Natural killer cell (primary cell): ENCODE measurements at regions not wholly inside any gene's neighbourhood (a gene's known extent, or its start where the extent isn't known, plus 50 kb on each side); places are given as distances from the start of the nearest gene placed in this dataset.

Experiments used
- ATAC-seq, 3 donors: fragments of 150-1000 bp in 2 of 3; fragments of 200-7000 bp in 1 of 3; cut with Tn5 transposase; 1 replicate in 1 of 3; 2 replicates in 2 of 3; pipeline ENCODE4 v1.10.0; 2021; ENCODE audit warnings: mild to moderate bottlenecking in 2 of 3, moderate library complexity in 2 of 3
- DNase-seq, 2 donors: peaks; one replicate each; pipeline versions ENCODE4 v3.0.0 to v3.0.0-alpha.2; 2013 to 2021; ENCODE audit warnings: mixed read lengths in 1 of 2
- H3K27ac ChIP-seq: one replicate; pipeline ENCODE4 v1.5.1; 2013; ENCODE audit warnings: mild to moderate bottlenecking, low read length
- H3K27me3 ChIP-seq: one replicate; pipeline ENCODE4 v1.6.1; 2013; ENCODE audit warnings: low read length; ENCODE audit not compliant: control insufficient read depth, insufficient read depth
- H3K36me3 ChIP-seq: one replicate; pipeline ENCODE4 v1.6.1; 2013; ENCODE audit warnings: low read length; ENCODE audit not compliant: control insufficient read depth, insufficient read depth
- H3K4me1 ChIP-seq: one replicate; pipeline ENCODE4 v1.6.1; 2013; ENCODE audit warnings: low read length; ENCODE audit not compliant: control insufficient read depth, insufficient read depth
- H3K4me3 ChIP-seq: one replicate; pipeline ENCODE4 v1.5.1; 2013; ENCODE audit warnings: low read length
- H3K9me3 ChIP-seq: one replicate; pipeline ENCODE4 v1.6.1; 2013; ENCODE audit warnings: low read length; ENCODE audit not compliant: control insufficient read depth, insufficient read depth
- H3K27ac Mint-ChIP-seq, 2 donors: one replicate each; pipeline ENCODE4 v1.8.0; 2022; ENCODE audit warnings: mild to moderate bottlenecking in 2 of 2, mixed read lengths in 2 of 2, moderate library complexity in 1 of 2
- H3K27me3 Mint-ChIP-seq, 2 donors: one replicate each; pipeline ENCODE4 v1.8.0; 2022; ENCODE audit warnings: low read depth in 2 of 2, mixed read lengths in 2 of 2
- H3K36me3 Mint-ChIP-seq: one replicate; pipeline ENCODE4 v1.8.0; 2022; ENCODE audit warnings: mixed read lengths
- H3K4me1 Mint-ChIP-seq, 2 donors: one replicate each; pipeline ENCODE4 v1.8.0; 2022; ENCODE audit warnings: mixed read lengths in 2 of 2
- H3K4me3 Mint-ChIP-seq: one replicate; pipeline ENCODE4 v1.8.0; 2022; ENCODE audit warnings: mild to moderate bottlenecking, moderate library complexity, mixed read lengths
- H3K9me3 Mint-ChIP-seq, 2 donors: one replicate each; pipeline ENCODE4 v1.8.0; 2022; ENCODE audit warnings: mixed read lengths in 2 of 2
- CTCF ChIP-seq: fragments of 200-600 bp; IDR thresholded peaks from one replicate; pipeline ENCODE4 v1.8.0; 2022; ENCODE audit warnings: antibody characterized with exemption
- WGBS: methylation state at CpG from one replicate; pipeline ENCODE4 v1.1.7; 2013; ENCODE audit warnings: missing lambda C conversion rate; ENCODE audit not compliant: insufficient coverage; 5-methylcytosine and 5-hydroxymethylcytosine counted together
- intact Hi-C: fragments of 100-400 bp; cut with micrococcal nuclease; formaldehyde crosslinking; loops from one replicate; pipeline ENCODE4 v1.14.2; 2022

GRCh38 chr5:60374409-60374808 lies 325.6 kb downstream of the DEPDC1B start:
- ATAC-seq (no peak), DNase-seq (no peak)
- no peaks in the 10 kb centered on the region for H3K9me3 ChIP-seq

GRCh38 chr5:60372786-60373185 lies 327.2 kb downstream of the DEPDC1B start:
- Histone ChIP-seq H3K9me3 (no peaks in the 10 kb centered on the region), H3K27me3 (no peaks in the 10 kb centered on the region), H3K4me1 (no peaks in the 10 kb centered on the region), H3K36me3 (no peaks in the 10 kb centered on the region), H3K27ac (no peak overlapping the region), H3K4me3 (no peak overlapping the region)
- Mint-ChIP-seq H3K27me3 (no peaks in the 10 kb centered on the region), H3K4me3 (no peak overlapping the region), H3K9me3 (peaks cover 7 to 9% of the 10 kb centered on the region in 2 donors), H3K4me1 (no peaks in the 10 kb centered on the region), H3K36me3 (no peaks in the 10 kb centered on the region), H3K27ac (no peak overlapping the region)
- no peak for ATAC-seq
- TF ChIP-seq CTCF: no peak
- intact Hi-C loops: no loop called here
- 86% methylated on average over 5 of the region's 7 CpGs for WGBS
- DNase-seq: no peak

More at GRCh38 chr5:60374409-60374808, 325.6 kb downstream of the DEPDC1B start:
- 88% methylated on average over 5 of the region's 5 CpGs for WGBS
- H3K27ac Mint-ChIP-seq: no peak overlapping the region
- no peaks in the 10 kb centered on the region for H3K4me1 Mint-ChIP-seq
- H3K27ac ChIP-seq: no peak overlapping the region
- no peaks in the 10 kb centered on the region for H3K27me3 Mint-ChIP-seq
- peaks cover 7 to 9% of the 10 kb centered on the region in 2 donors for H3K9me3 Mint-ChIP-seq
- no peaks in the 10 kb centered on the region for H3K36me3 ChIP-seq
- H3K27me3 ChIP-seq: no peaks in the 10 kb centered on the region
- no peak overlapping the region for H3K4me3 ChIP-seq
- TF ChIP-seq CTCF: no peak
- H3K4me3 Mint-ChIP-seq: no peak overlapping the region
- intact Hi-C loops: no loop called here
- no peaks in the 10 kb centered on the region for H3K36me3 Mint-ChIP-seq
- no peaks in the 10 kb centered on the region for H3K4me1 ChIP-seq

GRCh38 chr5:60371065-60371464 lies 328.9 kb downstream of the DEPDC1B start:
- Histone ChIP-seq H3K27me3 (no peaks in the 10 kb centered on the region), H3K36me3 (no peaks in the 10 kb centered on the region), H3K4me1 (no peaks in the 10 kb centered on the region), H3K27ac (no peak overlapping the region), H3K9me3 (no peaks in the 10 kb centered on the region), H3K4me3 (no peak overlapping the region)
- Mint-ChIP-seq H3K9me3 (peaks cover 4 to 5% of the 10 kb centered on the region in 2 donors), H3K36me3 (no peaks in the 10 kb centered on the region), H3K4me1 (no peaks in the 10 kb centered on the region), H3K27ac (no peak overlapping the region), H3K4me3 (no peak overlapping the region), H3K27me3 (no peaks in the 10 kb centered on the region)
- intact Hi-C loops: no loop called here
- DNase-seq: no peak
- ATAC-seq: no peak
- TF ChIP-seq CTCF: no peak
- 93% methylated on average over 7 of the region's 7 CpGs for WGBS

GRCh38 chr5:60370508-60370907 lies 329.5 kb downstream of the DEPDC1B start:
- Histone ChIP-seq H3K27ac (no peak overlapping the region), H3K36me3 (no peaks in the 10 kb centered on the region), H3K4me1 (no peaks in the 10 kb centered on the region), H3K4me3 (no peak overlapping the region), H3K9me3 (no peaks in the 10 kb centered on the region), H3K27me3 (no peaks in the 10 kb centered on the region)
- TF ChIP-seq CTCF: no peak
- Mint-ChIP-seq H3K4me3 (no peak overlapping the region), H3K4me1 (no peaks in the 10 kb centered on the region), H3K9me3 (peaks cover 4 to 5% of the 10 kb centered on the region in 2 donors), H3K27me3 (no peaks in the 10 kb centered on the region), H3K36me3 (no peaks in the 10 kb centered on the region), H3K27ac (no peak overlapping the region)
- ATAC-seq (no peak), DNase-seq (no peak)
- intact Hi-C loops: no loop called here
- 92% methylated on average over 5 of the region's 5 CpGs for WGBS
